ENCODE measurements at regions not wholly inside any gene's neighbourhood (a gene's known extent, or its start where the extent isn't known, plus 50 kb on each side); places are given as distances from the start of the nearest gene placed in this dataset.

GRCh38 chr6:20313960-20314530 lies 87.6 kb upstream of the E2F3 start:
- DNase-seq = peak; percentile 65

- no peak for DNase-seq
These were observed 86.5 kb upstream of the E2F3 start for GRCh38 chr6:20314866-20315845.

GRCh38 chr6:20317430-20317829 lies 84.2 kb upstream of the E2F3 start:
- no peak for DNase-seq

- no peak for DNase-seq
These were observed 82.8 kb upstream of the E2F3 start for GRCh38 chr6:20318851-20319387.

- peak; percentile 24 for DNase-seq
These were observed 81.9 kb upstream of the E2F3 start for GRCh38 chr6:20319520-20320357.

- no peak for DNase-seq
These were observed 75.8 kb upstream of the E2F3 start for GRCh38 chr6:20325641-20326421.

- DNase-seq = no peak
These were observed 75.3 kb upstream of the E2F3 start for GRCh38 chr6:20326422-20326728.

GRCh38 chr6:20327141-20327540 lies 74.5 kb upstream of the E2F3 start:
- DNase-seq = no peak

- no peak for DNase-seq
These were observed 73.3 kb upstream of the E2F3 start for GRCh38 chr6:20328266-20328923.

- no peak for DNase-seq
These were observed 72.8 kb upstream of the E2F3 start for GRCh38 chr6:20328924-20329300.

- no peak for DNase-seq
These were observed 70.6 kb upstream of the E2F3 start for GRCh38 chr6:20331042-20331441.

- DNase-seq = no peak
These were observed 70.1 kb upstream of the E2F3 start for GRCh38 chr6:20331625-20332024.

GRCh38 chr6:20332441-20333006 lies 69.2 kb upstream of the E2F3 start:
- DNase-seq = no peak

- DNase-seq = no peak
These were observed 67.9 kb upstream of the E2F3 start for GRCh38 chr6:20333721-20334269.

- no peak for DNase-seq
These were observed 67.3 kb upstream of the E2F3 start for GRCh38 chr6:20334334-20334733.

GRCh38 chr6:20334962-20335361 lies 66.7 kb upstream of the E2F3 start:
- DNase-seq = no peak

- DNase-seq = no peak
These were observed 65.8 kb upstream of the E2F3 start for GRCh38 chr6:20335872-20336271.

- no peak for DNase-seq
These were observed 63.5 kb upstream of the E2F3 start for GRCh38 chr6:20338156-20338555.

- DNase-seq = peak; percentile 17
These were observed 61.4 kb upstream of the E2F3 start for GRCh38 chr6:20340068-20340848.

GRCh38 chr6:20341096-20341495 lies 60.6 kb upstream of the E2F3 start:
- DNase-seq = no peak

- no peak for DNase-seq
These were observed 60.1 kb upstream of the E2F3 start for GRCh38 chr6:20341564-20341963.

Data from NCI-H69 (cell line).